HL-60 (cell line): ENCODE measurements at regions not wholly inside any gene's neighbourhood (a gene's known extent, or its start where the extent isn't known, plus 50 kb on each side); places are given as distances from the start of the nearest gene placed in this dataset.

ENCODE experiments used
- DNase-seq, 2 experiments: peaks; one replicate each; pipeline ENCODE4 v3.0.0-alpha.2; 2010 to 2020; ENCODE audit warnings: low read depth in 1 of 2, low spot score in 1 of 2
- H3K27ac ChIP-seq: fragments of 250-450 bp; sonication (Bioruptor Pico); replicated peaks from 2 replicates; pipeline ENCODE4 v1.5.1; 2020; ENCODE audit warnings: mild to moderate bottlenecking, moderate library complexity
- H3K27me3 ChIP-seq: fragments of 250-450 bp; sonication (Bioruptor Pico); 2 replicates; pipeline ENCODE4 v1.5.1; 2021; ENCODE audit warnings: mild to moderate bottlenecking, moderate library complexity; ENCODE audit not compliant: insufficient read depth, poor library complexity, severe bottlenecking
- H3K4me3 ChIP-seq: replicated peaks from 2 replicates; pipeline ENCODE4 v1.5.1; 2011; ENCODE audit warnings: mild to moderate bottlenecking, control low read depth, low read length; ENCODE audit not compliant: insufficient read depth
- CTCF ChIP-seq: IDR thresholded peaks from one replicate; pipeline ENCODE4 v1.5.1; 2011; ENCODE audit warnings: low read length, control low read depth, inconsistent platforms; ENCODE audit not compliant: insufficient read depth
- GABPA ChIP-seq: IDR thresholded peaks from 2 replicates; pipeline ENCODE4 v1.6.1; 2012; ENCODE audit warnings: low read depth
- POLR2AphosphoS5 ChIP-seq: IDR thresholded peaks from 2 replicates; pipeline ENCODE4 v1.6.1; 2012; ENCODE audit warnings: low read depth
- REST ChIP-seq: IDR thresholded peaks from 2 replicates; pipeline ENCODE4 v1.6.1; 2012; ENCODE audit warnings: low read depth; ENCODE audit not compliant: insufficient replicate concordance
- SPI1 ChIP-seq: IDR thresholded peaks from 2 replicates; pipeline ENCODE4 v1.6.1; 2012; ENCODE audit warnings: low read depth, mild to moderate bottlenecking, borderline replicate concordance

DNA sequence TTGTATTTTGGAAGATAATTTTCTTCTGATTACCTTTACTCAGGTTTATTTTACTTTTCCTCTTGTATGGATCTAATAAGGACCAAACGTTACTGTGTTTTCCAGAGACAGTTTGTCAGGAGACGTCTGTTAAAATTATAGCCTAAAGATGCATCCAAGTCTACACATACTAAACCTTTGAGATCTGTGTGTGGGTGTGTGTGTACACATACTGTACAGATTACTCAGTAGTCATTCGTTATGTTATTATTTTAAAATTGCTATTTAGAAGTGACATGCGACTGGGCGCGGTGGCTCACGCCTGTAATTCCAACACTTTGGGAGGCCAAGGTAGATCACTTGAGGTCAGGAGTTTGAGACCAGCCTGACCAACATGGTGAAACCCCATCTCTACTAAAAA, 51.6 kb upstream of the CNTLN start:
- TF ChIP-seq GABPA (no peak), SPI1 (no peak), POLR2AphosphoS5 (no peak), REST (no peak), CTCF (no peak)
- no peak for DNase-seq
- no peaks in the 10 kb centered on the region for H3K27me3 ChIP-seq
- no peak overlapping the region for H3K27ac ChIP-seq
- H3K4me3 ChIP-seq = no peak overlapping the region

- Histone ChIP-seq H3K27ac (no peak overlapping the region), H3K4me3 (no peak overlapping the region), H3K27me3 (no peaks in the 10 kb centered on the region)
- DNase-seq = no peak
- no peak for TF ChIP-seq SPI1
- no peak for TF ChIP-seq POLR2AphosphoS5
- TF ChIP-seq REST = no peak
- TF ChIP-seq CTCF = no peak
- no peak for TF ChIP-seq GABPA
These were observed 52.3 kb upstream of the CNTLN start for GRCh38 chr9:17082343-17083064.

DNA sequence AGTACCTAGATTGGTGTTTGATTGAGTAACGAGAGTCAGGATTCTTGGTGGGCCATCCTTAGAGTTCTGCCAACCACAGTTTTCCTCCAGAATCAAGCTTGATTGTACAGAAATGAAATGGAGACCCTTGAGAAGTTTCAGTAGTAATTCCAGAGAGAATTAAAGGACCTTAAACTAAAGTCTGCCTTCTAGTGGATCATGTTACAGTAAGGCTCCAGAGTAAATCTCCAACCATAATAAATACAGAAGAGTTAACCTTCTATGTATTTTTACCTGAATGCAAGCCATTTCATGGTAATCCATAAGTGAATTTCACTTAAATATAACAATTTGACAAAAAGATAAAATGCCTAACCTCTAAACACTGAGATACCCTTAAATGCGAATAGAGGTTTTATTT, 53.0 kb upstream of the CNTLN start:
- Histone ChIP-seq H3K4me3 (no peak overlapping the region), H3K27me3 (no peaks in the 10 kb centered on the region), H3K27ac (no peak overlapping the region)
- no peak for DNase-seq
- TF ChIP-seq POLR2AphosphoS5 = no peak
- no peak for TF ChIP-seq CTCF
- TF ChIP-seq REST = no peak
- no peak for TF ChIP-seq GABPA
- no peak for TF ChIP-seq SPI1
